SK-N-SH (cell line): ENCODE measurements at regions not wholly inside any gene's neighbourhood (a gene's known extent, or its start where the extent isn't known, plus 50 kb on each side); places are given as distances from the start of the nearest gene placed in this dataset.

Experiments used
- CTCF ChIA-PET: fragments of 300-600, 350-600 bp; formaldehyde crosslinking; extraction: SDS; loops from one replicate; lab custom pipeline; 2021; lab: Yijun Ruan, JAX
- POLR2A ChIA-PET: fragments of 350-600 bp; sonication (Branson Sonifier 250); formaldehyde crosslinking; extraction: SDS; loops from one replicate; lab custom pipeline; 2020; ENCODE audit warnings: antibody characterized with exemption, inconsistent platforms; lab: Yijun Ruan, JAX
- DNase-seq: peaks from one replicate; pipeline ENCODE4 v3.0.0; 2012
- H2AFZ ChIP-seq: fragments of 200-600 bp; sonication (generic); 2 replicates; pipeline ENCODE4 v1.8.1; 2016; ENCODE audit warnings: antibody characterized with exemption, mild to moderate bottlenecking, low read depth
- H3F3A ChIP-seq: fragments of 200-600 bp; sonication (generic); replicated peaks from 2 replicates; pipeline ENCODE3; 2016; ENCODE audit warnings: antibody characterized with exemption, mild to moderate bottlenecking; ENCODE audit not compliant: insufficient read depth
- H3K27ac ChIP-seq, 2 experiments: fragments of 200-500 bp in 1 of 2; fragments of 200-600 bp in 1 of 2; sonication (Bioruptor generic) in 1 of 2; sonication (generic), shearing (Covaris generic) in 1 of 2; 2 replicates each; pipeline versions ENCODE4 v1.5.1 to v1.6.1; 2014 to 2016; ENCODE audit warnings: low read depth in 2 of 2, inconsistent platforms in 1 of 2, low read length in 1 of 2, mild to moderate bottlenecking in 1 of 2, mixed read lengths in 1 of 2
- H3K27me3 ChIP-seq: fragments of 200-600 bp; sonication (generic), shearing (Covaris generic); 2 replicates; pipeline ENCODE4 v1.6.1; 2016; ENCODE audit warnings: mixed run types; ENCODE audit not compliant: insufficient read depth
- H3K36me3 ChIP-seq, 2 experiments: fragments of 200-500 bp in 1 of 2; fragments of 200-600 bp in 1 of 2; sonication (Bioruptor generic) in 1 of 2; sonication (generic) in 1 of 2; replicated peaks in 1 of 2; 2 replicates each; pipeline versions ENCODE3 to v1.5.1; 2014 to 2016; ENCODE audit warnings: low read length in 1 of 2, mild to moderate bottlenecking in 1 of 2; ENCODE audit not compliant: insufficient read depth in 2 of 2, control insufficient read depth in 1 of 2
- H3K4me1 ChIP-seq, 2 experiments: fragments of 200-500 bp in 1 of 2; fragments of 200-600 bp in 1 of 2; sonication (Bioruptor generic) in 1 of 2; sonication (generic), shearing (Covaris generic) in 1 of 2; 2 replicates each; pipeline versions ENCODE4 v1.5.1 to v1.6.1; 2014 to 2016; ENCODE audit warnings: low read depth in 1 of 2, low read length in 1 of 2, mixed run types in 1 of 2; ENCODE audit not compliant: insufficient read depth in 2 of 2, control insufficient read depth in 1 of 2
- H3K4me2 ChIP-seq: fragments of 200-600 bp; sonication (generic), shearing (Covaris generic); 2 replicates; pipeline ENCODE4 v1.6.1; 2017; ENCODE audit warnings: mixed run types
- H3K4me3 ChIP-seq, 2 experiments: fragments of 200-500 bp in 1 of 2; fragments of 200-600 bp in 1 of 2; sonication (Bioruptor generic) in 1 of 2; sonication (generic), shearing (Covaris generic) in 1 of 2; 2 replicates each; pipeline versions ENCODE4 v1.5.1 to v1.8.1; 2014 to 2016; ENCODE audit warnings: low read depth in 2 of 2, inconsistent platforms in 1 of 2, low read length in 1 of 2, mild to moderate bottlenecking in 1 of 2, mixed read lengths in 1 of 2, moderate library complexity in 1 of 2
- H3K79me2 ChIP-seq: fragments of 200-600 bp; sonication (generic); 2 replicates; pipeline ENCODE4 v1.8.1; 2017; ENCODE audit warnings: mild to moderate bottlenecking; ENCODE audit not compliant: insufficient read depth
- H3K9ac ChIP-seq: fragments of 200-600 bp; sonication (generic); 2 replicates; pipeline ENCODE4 v1.6.1; 2017; ENCODE audit warnings: mixed run types
- H3K9me2 ChIP-seq: fragments of 200-600 bp; sonication (generic); 2 replicates; pipeline ENCODE4 v1.6.1; 2017; ENCODE audit warnings: mixed run types
- H3K9me3 ChIP-seq: fragments of 200-600 bp; sonication (generic); 2 replicates; pipeline ENCODE4 v1.6.1; 2017; ENCODE audit warnings: mixed run types, mild to moderate bottlenecking, moderate library complexity
- H4K20me1 ChIP-seq: fragments of 200-600 bp; sonication (generic); 2 replicates; pipeline ENCODE4 v1.6.1; 2017; ENCODE audit warnings: mild to moderate bottlenecking, mixed run types; ENCODE audit not compliant: insufficient read depth
- CTCF ChIP-seq: fragments of 200-600 bp; sonication (generic); IDR thresholded peaks from 2 replicates; pipeline ENCODE4 v1.6.1; 2017; ENCODE audit warnings: antibody characterized with exemption, mild to moderate bottlenecking, moderate library complexity
- ELF1 ChIP-seq: IDR thresholded peaks from 2 replicates; pipeline ENCODE4 v1.4.0; 2012
- EZH2phosphoT487 ChIP-seq: fragments of 200-600 bp; sonication (generic); IDR thresholded peaks from 2 replicates; pipeline ENCODE4 v1.6.1; 2017; ENCODE audit warnings: low read depth, mixed run types, mild to moderate bottlenecking, antibody characterized with exemption, moderate library complexity, borderline replicate concordance
- FOXM1 ChIP-seq: IDR thresholded peaks from 2 replicates; pipeline ENCODE4 v1.4.0; 2012; ENCODE audit warnings: low read depth, mild to moderate bottlenecking
- GABPA ChIP-seq: IDR thresholded peaks from 2 replicates; pipeline ENCODE4 v1.4.0; 2012; ENCODE audit warnings: low read depth, mild to moderate bottlenecking
- GATA2 ChIP-seq: sonication (generic); formaldehyde crosslinking; IDR thresholded peaks from 2 replicates; pipeline ENCODE4 v1.5.0; 2020; ENCODE audit warnings: mild to moderate bottlenecking, missing genetic modification reagents
- IRF3 ChIP-seq: fragments of 150-350 bp; IDR thresholded peaks from 2 replicates; pipeline ENCODE4 v1.6.1; 2016; ENCODE audit warnings: mild to moderate bottlenecking, low read depth, low read length
- MEF2A ChIP-seq: IDR thresholded peaks from 2 replicates; pipeline ENCODE4 v1.4.0; 2012; ENCODE audit warnings: low read depth, borderline replicate concordance
- NRF1 ChIP-seq: IDR thresholded peaks from 2 replicates; pipeline ENCODE4 v1.6.1; 2012; ENCODE audit warnings: low read depth, mild to moderate bottlenecking, low read length
- RFX5 ChIP-seq: IDR thresholded peaks from 2 replicates; pipeline ENCODE4 v1.6.1; 2012; ENCODE audit warnings: mild to moderate bottlenecking, improper control_type of control experiment, low read length
- RXRA ChIP-seq: IDR thresholded peaks from 2 replicates; pipeline ENCODE4 v1.4.0; 2012; ENCODE audit warnings: low read depth, mild to moderate bottlenecking, borderline replicate concordance
- SIN3A ChIP-seq: IDR thresholded peaks from 2 replicates; pipeline ENCODE4 v1.6.1; 2012; ENCODE audit warnings: low read depth, mild to moderate bottlenecking, low read length, moderate library complexity, borderline replicate concordance
- SMC3 ChIP-seq: IDR thresholded peaks from 2 replicates; pipeline ENCODE4 v1.6.1; 2012; ENCODE audit warnings: low read depth, low read length, improper control_type of control experiment
- TEAD4 ChIP-seq: IDR thresholded peaks from 2 replicates; pipeline ENCODE4 v1.4.0; 2012; ENCODE audit warnings: mild to moderate bottlenecking, borderline replicate concordance; ENCODE audit not compliant: insufficient read depth
- USF1 ChIP-seq: IDR thresholded peaks from 2 replicates; pipeline ENCODE4 v1.4.0; 2012; ENCODE audit warnings: low read depth, borderline replicate concordance
- YY1 ChIP-seq: IDR thresholded peaks from 2 replicates; pipeline ENCODE4 v1.4.0; 2012; ENCODE audit warnings: low read depth, mild to moderate bottlenecking
- WGBS: methylation state at CpG from one replicate; pipeline ENCODE4 v1.1.6; 2017; ENCODE audit warnings: low lambda C conversion rate; 5-methylcytosine and 5-hydroxymethylcytosine counted together

GRCh38 chr2:120620025-120620793, 115.5 kb upstream of the GLI2 start:
- Histone ChIP-seq H3K4me3 (no peak overlapping the region), H4K20me1 (no peaks in the 10 kb centered on the region), H3K27ac (no peak overlapping the region), H3F3A (no peaks in the 10 kb centered on the region), H3K79me2 (no peaks in the 10 kb centered on the region), H3K36me3 (no peaks in the 10 kb centered on the region), H3K9me3 (no peaks in the 10 kb centered on the region), H2AFZ (no peak overlapping the region), H3K9ac (no peak overlapping the region), H3K4me1 (no peaks in the 10 kb centered on the region), H3K4me2 (no peak overlapping the region), H3K9me2 (no peaks in the 10 kb centered on the region), H3K27me3 (no peaks in the 10 kb centered on the region)
- WGBS, result 44% methylated on average over 4 of the region's 4 CpGs
- CTCF ChIA-PET, result interaction anchor here (1.2 kb wide), 1 partner anchor 59 kb away, joined by 3 read pairs; no protein-coding TSS in a partner anchor
- DNase-seq, result no peak
- POLR2A ChIA-PET, result no interaction called here
- TF ChIP-seq SMC3 (no peak), RXRA (no peak), GABPA (no peak), ELF1 (no peak), GATA2 (CRISPR knock-in tag) (no peak), EZH2phosphoT487 (no peak), IRF3 (no peak), CTCF (no peak), SIN3A (no peak), NRF1 (no peak), TEAD4 (no peak), YY1 (no peak), RFX5 (no peak), FOXM1 (no peak), USF1 (no peak), MEF2A (no peak)
